ENCODE measurements at regions not wholly inside any gene's neighbourhood (a gene's known extent, or its start where the extent isn't known, plus 50 kb on each side); places are given as distances from the start of the nearest gene placed in this dataset.

DNA sequence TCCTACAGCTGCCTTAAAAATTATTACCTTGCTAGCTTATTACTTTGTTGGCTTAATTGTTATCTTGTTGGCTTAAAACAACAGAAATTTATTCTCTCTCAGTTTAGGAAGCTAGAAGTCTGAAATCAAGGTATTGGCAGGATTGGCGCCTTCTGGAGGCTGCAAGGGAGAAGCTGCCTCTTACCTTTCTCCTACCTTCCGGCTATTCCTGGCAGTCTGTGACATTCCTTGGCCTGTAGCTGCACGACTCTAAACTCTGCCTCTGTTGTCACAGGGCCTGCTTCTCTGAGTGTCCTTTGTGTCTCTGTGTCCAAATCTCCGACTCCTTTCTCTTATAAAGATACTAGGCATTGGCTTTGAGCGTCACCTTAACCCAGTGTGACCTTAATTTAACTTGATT, 579.9 kb upstream of the B3GALT2 start:
- no peak overlapping the region for H3K9ac ChIP-seq (ENCODE audit: low read length)
- no peaks in the 10 kb centered on the region for H3K36me3 ChIP-seq (ENCODE audit: insufficient read depth, low read length)
- no peaks in the 10 kb centered on the region for H3K27me3 ChIP-seq (ENCODE audit: insufficient read depth, low read length)
- peak overlapping the region; percentile 95 for H2AFZ ChIP-seq (ENCODE audit: low read length)
- H3K4me2 ChIP-seq (ENCODE audit: low read length), result no peak overlapping the region
- H3K9me2 ChIP-seq (ENCODE audit: low read depth, low read length), result no peaks in the 10 kb centered on the region
- no peaks in the 10 kb centered on the region for H3K9me3 ChIP-seq (ENCODE audit: low read length)
- no peaks in the 10 kb centered on the region for H3K4me1 ChIP-seq (ENCODE audit: insufficient read depth, low read length, severe bottlenecking)
- TF ChIP-seq CTCF (IDR thresholded peaks at IDR 0.05; ENCODE audit: low read length) (no peak), EZH2 (IDR thresholded peaks at IDR 0.05; ENCODE audit: borderline replicate concordance, low read length) (no peak)
- no peak overlapping the region for H3K27ac ChIP-seq (ENCODE audit: low read depth, low read length, poor library complexity, severe bottlenecking)
- no peak overlapping the region for H3K4me3 ChIP-seq (ENCODE audit: low read depth, low read length, poor library complexity, severe bottlenecking)
- no peaks in the 10 kb centered on the region for H3K79me2 ChIP-seq (ENCODE audit: insufficient read depth, low read length)
- H4K20me1 ChIP-seq (ENCODE audit: insufficient read depth, low read length), result no peaks in the 10 kb centered on the region
- no peaks in the 10 kb centered on the region for H3F3A ChIP-seq (ENCODE audit: insufficient read depth, low read length)

- Histone ChIP-seq H3K36me3 (ENCODE audit: insufficient read depth, low read length) (no peaks in the 10 kb centered on the region), H3F3A (ENCODE audit: insufficient read depth, low read length) (no peaks in the 10 kb centered on the region), H2AFZ (ENCODE audit: low read length) (no peak overlapping the region), H3K79me2 (ENCODE audit: insufficient read depth, low read length) (no peaks in the 10 kb centered on the region), H3K4me1 (ENCODE audit: insufficient read depth, low read length, severe bottlenecking) (no peaks in the 10 kb centered on the region), H3K4me3 (ENCODE audit: low read depth, low read length, poor library complexity, severe bottlenecking) (no peak overlapping the region), H4K20me1 (ENCODE audit: insufficient read depth, low read length) (no peaks in the 10 kb centered on the region), H3K4me2 (ENCODE audit: low read length) (no peak overlapping the region), H3K27ac (ENCODE audit: low read depth, low read length, poor library complexity, severe bottlenecking) (no peak overlapping the region), H3K9me3 (ENCODE audit: low read length) (no peaks in the 10 kb centered on the region), H3K27me3 (ENCODE audit: insufficient read depth, low read length) (no peaks in the 10 kb centered on the region), H3K9ac (ENCODE audit: low read length) (no peak overlapping the region), H3K9me2 (ENCODE audit: low read depth, low read length) (no peaks in the 10 kb centered on the region)
- TF ChIP-seq EZH2 (IDR thresholded peaks at IDR 0.05; ENCODE audit: borderline replicate concordance, low read length), result no peak
- no peak for TF ChIP-seq CTCF (IDR thresholded peaks at IDR 0.05; ENCODE audit: low read length)
Measured at GRCh38 chr1:193763266-193763665, 576.9 kb upstream of the B3GALT2 start.

- no peak overlapping the region for H3K4me3 ChIP-seq (ENCODE audit: low read depth, low read length, poor library complexity, severe bottlenecking)
- TF ChIP-seq CTCF (IDR thresholded peaks at IDR 0.05; ENCODE audit: low read length) (no peak), EZH2 (IDR thresholded peaks at IDR 0.05; ENCODE audit: borderline replicate concordance, low read length) (no peak)
Measured at GRCh38 chr1:193762236-193762635, 575.8 kb upstream of the B3GALT2 start.

More at GRCh38 chr1:193762236-193762635, 575.8 kb upstream of the B3GALT2 start:
- H3K79me2 ChIP-seq (ENCODE audit: insufficient read depth, low read length), result no peaks in the 10 kb centered on the region
- H3K9ac ChIP-seq (ENCODE audit: low read length), result no peak overlapping the region
- H3K9me2 ChIP-seq (ENCODE audit: low read depth, low read length), result no peaks in the 10 kb centered on the region
- H3K4me1 ChIP-seq (ENCODE audit: insufficient read depth, low read length, severe bottlenecking), result no peaks in the 10 kb centered on the region
- H3F3A ChIP-seq (ENCODE audit: insufficient read depth, low read length), result no peaks in the 10 kb centered on the region
- H3K4me2 ChIP-seq (ENCODE audit: low read length), result no peak overlapping the region
- H4K20me1 ChIP-seq (ENCODE audit: insufficient read depth, low read length), result no peaks in the 10 kb centered on the region
- H3K36me3 ChIP-seq (ENCODE audit: insufficient read depth, low read length), result no peaks in the 10 kb centered on the region
- H2AFZ ChIP-seq (ENCODE audit: low read length), result no peak overlapping the region
- no peaks in the 10 kb centered on the region for H3K27me3 ChIP-seq (ENCODE audit: insufficient read depth, low read length)
- no peaks in the 10 kb centered on the region for H3K9me3 ChIP-seq (ENCODE audit: low read length)
- no peak overlapping the region for H3K27ac ChIP-seq (ENCODE audit: low read depth, low read length, poor library complexity, severe bottlenecking)
